GM12878 (cell line): ENCODE measurements at regions not wholly inside any gene's neighbourhood (a gene's known extent, or its start where the extent isn't known, plus 50 kb on each side); places are given as distances from the start of the nearest gene placed in this dataset.

ENCODE experiments used
- ATAC-seq: fragments of 200-7000 bp; cut with Tn5 transposase; 3 replicates; pipeline ENCODE4 v1.9.1; 2020; ENCODE audit warnings: mild to moderate bottlenecking, moderate library complexity
- BruUV-seq: library from RNA; stranded (reverse); fragments of 400-500 nt; replicated peaks from 2 replicates; lab custom pipeline; 2021; lab: Mats Ljungman, UMichigan
- CTCF ChIA-PET: fragments of 300-600 bp; sonication (Branson Sonifier 250); formaldehyde crosslinking; extraction: SDS; loops from one replicate; lab custom pipeline; 2021; ENCODE audit warnings: inconsistent platforms; lab: Yijun Ruan, JAX
- POLR2A ChIA-PET: fragments of 350-600 bp; formaldehyde crosslinking; extraction: SDS; loops from one replicate; lab custom pipeline; 2021; ENCODE audit warnings: inconsistent platforms; lab: Charles Lee
- RAD21 ChIA-PET: fragments of 300-600 bp; sonication (Branson Sonifier 250); formaldehyde crosslinking; loops from one replicate; lab custom pipeline; 2023; ENCODE audit warnings: antibody characterized with exemption; ENCODE audit not compliant: unreplicated experiment; lab: Charles Lee
- SMC1A ChIA-PET: fragments of 300-600 bp; sonication (Branson Sonifier 250); formaldehyde crosslinking; loops from one replicate; lab custom pipeline; 2023; ENCODE audit not compliant: unreplicated experiment, uncharacterized antibody; lab: Charles Lee
- DNase-seq: peaks from one replicate; pipeline ENCODE4 v3.0.0-alpha.2; 2011; ENCODE audit warnings: low read depth, low spot score
- FAIRE-seq: peaks from 3 replicates; lab custom pipeline; 2011; peaks lifted over from hg19 to GRCh38; lab: Jason Lieb, UNC
- H2AFZ ChIP-seq: 2 replicates; pipeline ENCODE4 v1.6.0; 2011; ENCODE audit warnings: low read depth, low read length, control low read depth; ENCODE audit not compliant: control insufficient read depth
- H3K27ac ChIP-seq: 2 replicates; pipeline ENCODE4 v1.5.1; 2011; ENCODE audit warnings: control low read depth; ENCODE audit not compliant: control insufficient read depth, insufficient read depth
- H3K27me3 ChIP-seq, 2 experiments: replicated peaks in 1 of 2; 2 replicates each; pipeline versions ENCODE4 v1.6.0 to v1.6.1; 2011; ENCODE audit warnings: low read length in 1 of 2; ENCODE audit not compliant: control insufficient read depth in 2 of 2, insufficient read depth in 2 of 2
- H3K36me3 ChIP-seq, 2 experiments: 2 replicates each; pipeline ENCODE4 v1.5.1; 2011; ENCODE audit warnings: low read length in 1 of 2; ENCODE audit not compliant: control insufficient read depth in 2 of 2, insufficient read depth in 2 of 2
- H3K4me1 ChIP-seq: 2 replicates; pipeline ENCODE4 v1.6.1; 2011; ENCODE audit warnings: mild to moderate bottlenecking, low read length, moderate library complexity, mixed read lengths; ENCODE audit not compliant: control insufficient read depth, insufficient read depth
- H3K4me2 ChIP-seq: 2 replicates; pipeline ENCODE4 v1.6.0; 2011; ENCODE audit warnings: control low read depth; ENCODE audit not compliant: control insufficient read depth, insufficient read depth
- H3K4me3 ChIP-seq: fragments of 200-600 bp; sonication (generic); 2 replicates; pipeline ENCODE4 v1.5.1; 2016
- H3K79me2 ChIP-seq: 2 replicates; pipeline ENCODE4 v1.6.0; 2011; ENCODE audit warnings: low read length; ENCODE audit not compliant: control insufficient read depth, insufficient read depth
- H3K9ac ChIP-seq: 2 replicates; pipeline ENCODE4 v1.8.0; 2011; ENCODE audit warnings: low read length, control low read depth, mixed read lengths; ENCODE audit not compliant: control insufficient read depth, insufficient read depth
- H3K9me3 ChIP-seq: replicated peaks from 3 replicates; pipeline ENCODE4 v1.5.1; 2011; ENCODE audit warnings: mild to moderate bottlenecking, low read length; ENCODE audit not compliant: control insufficient read depth, insufficient read depth
- H4K20me1 ChIP-seq: 2 replicates; pipeline ENCODE4 v1.6.0; 2011; ENCODE audit not compliant: control insufficient read depth, insufficient read depth
- ATF3 ChIP-seq: IDR thresholded peaks from 2 replicates; pipeline ENCODE4 v1.6.1; 2011; ENCODE audit warnings: low read depth, mild to moderate bottlenecking, low read length, moderate library complexity, borderline replicate concordance; ENCODE audit errors: extremely low read depth
- BRCA1 ChIP-seq: IDR thresholded peaks from 2 replicates; pipeline ENCODE4 v1.6.1; 2011; ENCODE audit warnings: low read depth, low read length, improper control_type of control experiment
- FOXM1 ChIP-seq: IDR thresholded peaks from 2 replicates; pipeline ENCODE4 v1.6.1; 2012; ENCODE audit warnings: low read depth, mild to moderate bottlenecking, inconsistent platforms, low read length, moderate library complexity
- GATAD2B ChIP-seq: fragments of 450-650 bp; conservative IDR thresholded peaks from 2 replicates; pipeline ENCODE4 v1.6.1; 2017; ENCODE audit warnings: low read depth, mild to moderate bottlenecking, moderate library complexity
- IKZF1 ChIP-seq: fragments of 450-650 bp; conservative IDR thresholded peaks from 2 replicates; pipeline ENCODE4 v1.6.1; 2017; ENCODE audit warnings: antibody characterized with exemption, mild to moderate bottlenecking
- NR2C2 ChIP-seq: IDR thresholded peaks from 2 replicates; pipeline ENCODE4 v1.6.1; 2011; ENCODE audit warnings: borderline replicate concordance, low read depth; ENCODE audit not compliant: control insufficient read depth, insufficient read length
- RAD21 ChIP-seq: IDR thresholded peaks from 2 replicates; pipeline ENCODE4 v1.6.1; 2011; ENCODE audit warnings: mild to moderate bottlenecking, low read depth, low read length, moderate library complexity; ENCODE audit not compliant: insufficient read depth
- ZBED1 ChIP-seq: IDR thresholded peaks from 2 replicates; pipeline ENCODE4 v1.6.1; 2016; ENCODE audit warnings: borderline replicate concordance
- ZNF622 ChIP-seq: fragments of 450-650 bp; IDR thresholded peaks from 2 replicates; pipeline ENCODE4 v1.6.1; 2017; ENCODE audit warnings: mild to moderate bottlenecking, inconsistent platforms
- ZSCAN29 ChIP-seq: fragments of 450-650 bp; IDR thresholded peaks from 2 replicates; pipeline ENCODE4 v1.6.1; 2017; ENCODE audit warnings: mild to moderate bottlenecking, moderate library complexity
- WGBS: methylation state at CpG from one replicate; pipeline ENCODE4 v1.1.6; 2016; ENCODE audit warnings: low lambda C conversion rate; ENCODE audit not compliant: insufficient replicate concordance, insufficient coverage; ENCODE audit errors: missing lambda C conversion rate; 5-methylcytosine and 5-hydroxymethylcytosine counted together
- in situ Hi-C: fragments of 300-500 bp; cut with MboI; formaldehyde crosslinking; loops from 9 replicates; pipeline ENCODE4 v1.14.3; 2018; ENCODE audit warnings: mixed read lengths
- intact Hi-C: fragments of 100-400 bp; cut with micrococcal nuclease; formaldehyde crosslinking; loops from one replicate; pipeline ENCODE4 v1.14.2; 2022; ENCODE audit not compliant: unreplicated experiment
- TF ChIP-seq, protein P1 (sequence below): fragments of 450-650 bp; IDR thresholded peaks from 2 replicates; pipeline ENCODE4 v1.6.1; 2017; ENCODE audit warnings: mild to moderate bottlenecking, moderate library complexity

DNA sequence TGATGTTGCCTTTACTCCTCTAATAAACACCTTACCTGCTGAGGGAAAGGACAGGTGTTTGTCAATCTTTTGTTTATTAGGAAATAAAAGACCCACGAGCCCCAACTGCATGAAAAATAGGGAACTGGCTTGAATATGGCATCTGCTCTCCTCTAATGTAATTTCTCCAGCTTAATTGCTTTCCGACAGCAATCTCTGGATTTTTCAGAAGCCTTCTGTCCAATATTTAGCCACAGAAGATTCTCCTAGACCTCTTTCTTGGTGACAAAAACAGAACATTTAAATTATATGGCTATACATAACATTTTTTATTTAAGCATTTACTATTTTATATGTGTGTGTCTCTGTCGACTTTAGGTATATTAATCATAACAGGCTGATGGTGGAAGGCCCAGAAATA is 317.4 kb upstream of the ADARB2 start (continued):
- TF ChIP-seq ATF3: no peak
- no peak for TF ChIP-seq IKZF1
- no peak for TF ChIP-seq ZSCAN29
- no peak for TF ChIP-seq ZBED1
- TF ChIP-seq, all 136 proteins: peak for 0

- BruUV-seq: no TSS peak
- RAD21 ChIA-PET: no interaction called here
- FAIRE-seq: no peak
Measured at GRCh38 chr10:2053805-2054204, 316.5 kb upstream of the ADARB2 start.

DNA sequence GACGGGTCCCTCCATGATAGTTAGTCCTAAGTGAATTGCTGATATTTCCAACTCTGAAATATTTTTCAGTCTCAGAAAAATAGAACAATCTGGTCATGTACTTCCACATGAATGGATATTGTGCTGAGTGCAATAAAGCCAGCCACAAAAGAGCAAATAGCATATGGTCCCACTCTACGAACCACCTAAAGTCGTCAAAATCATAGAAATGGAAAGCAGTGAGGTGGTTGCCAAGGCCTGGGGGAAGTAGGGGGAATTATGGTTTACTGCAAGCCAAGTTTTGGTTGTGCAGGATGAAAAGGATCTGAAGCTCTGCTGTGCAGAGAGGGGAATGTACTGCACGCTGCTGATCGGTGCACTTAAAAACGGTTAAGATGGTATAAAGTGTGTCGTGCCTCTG is 313.8 kb upstream of the ADARB2 start:
- no peak overlapping the region for H2AFZ ChIP-seq
- no peaks in the 10 kb centered on the region for H4K20me1 ChIP-seq
- no peaks in the 10 kb centered on the region for H3K36me3 ChIP-seq
- no peak overlapping the region for H3K9ac ChIP-seq
- POLR2A ChIA-PET: no interaction called here
- H3K27me3 ChIP-seq: no peaks in the 10 kb centered on the region
- WGBS: 21% methylated on average over 7 of the region's 7 CpGs
- ATAC-seq: no peak
- TF ChIP-seq GATAD2B (no peak), RAD21 (no peak), BRCA1 (no peak)
- TF ChIP-seq, protein P1, sequence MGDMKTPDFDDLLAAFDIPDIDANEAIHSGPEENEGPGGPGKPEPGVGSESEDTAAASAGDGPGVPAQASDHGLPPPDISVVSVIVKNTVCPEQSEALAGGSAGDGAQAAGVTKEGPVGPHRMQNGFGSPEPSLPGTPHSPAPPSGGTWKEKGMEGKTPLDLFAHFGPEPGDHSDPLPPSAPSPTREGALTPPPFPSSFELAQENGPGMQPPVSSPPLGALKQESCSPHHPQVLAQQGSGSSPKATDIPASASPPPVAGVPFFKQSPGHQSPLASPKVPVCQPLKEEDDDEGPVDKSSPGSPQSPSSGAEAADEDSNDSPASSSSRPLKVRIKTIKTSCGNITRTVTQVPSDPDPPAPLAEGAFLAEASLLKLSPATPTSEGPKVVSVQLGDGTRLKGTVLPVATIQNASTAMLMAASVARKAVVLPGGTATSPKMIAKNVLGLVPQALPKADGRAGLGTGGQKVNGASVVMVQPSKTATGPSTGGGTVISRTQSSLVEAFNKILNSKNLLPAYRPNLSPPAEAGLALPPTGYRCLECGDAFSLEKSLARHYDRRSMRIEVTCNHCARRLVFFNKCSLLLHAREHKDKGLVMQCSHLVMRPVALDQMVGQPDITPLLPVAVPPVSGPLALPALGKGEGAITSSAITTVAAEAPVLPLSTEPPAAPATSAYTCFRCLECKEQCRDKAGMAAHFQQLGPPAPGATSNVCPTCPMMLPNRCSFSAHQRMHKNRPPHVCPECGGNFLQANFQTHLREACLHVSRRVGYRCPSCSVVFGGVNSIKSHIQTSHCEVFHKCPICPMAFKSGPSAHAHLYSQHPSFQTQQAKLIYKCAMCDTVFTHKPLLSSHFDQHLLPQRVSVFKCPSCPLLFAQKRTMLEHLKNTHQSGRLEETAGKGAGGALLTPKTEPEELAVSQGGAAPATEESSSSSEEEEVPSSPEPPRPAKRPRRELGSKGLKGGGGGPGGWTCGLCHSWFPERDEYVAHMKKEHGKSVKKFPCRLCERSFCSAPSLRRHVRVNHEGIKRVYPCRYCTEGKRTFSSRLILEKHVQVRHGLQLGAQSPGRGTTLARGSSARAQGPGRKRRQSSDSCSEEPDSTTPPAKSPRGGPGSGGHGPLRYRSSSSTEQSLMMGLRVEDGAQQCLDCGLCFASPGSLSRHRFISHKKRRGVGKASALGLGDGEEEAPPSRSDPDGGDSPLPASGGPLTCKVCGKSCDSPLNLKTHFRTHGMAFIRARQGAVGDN: no peak
- H3K4me3 ChIP-seq: no peak overlapping the region
- SMC1A ChIA-PET: no interaction called here
- H3K4me2 ChIP-seq: no peak overlapping the region
- BruUV-seq: no TSS peak
- no peaks in the 10 kb centered on the region for H3K4me1 ChIP-seq
- H3K27ac ChIP-seq: no peak overlapping the region
- no peak for FAIRE-seq
- RAD21 ChIA-PET: no interaction called here
- no peaks in the 10 kb centered on the region for H3K9me3 ChIP-seq
- CTCF ChIA-PET: no interaction called here
- no peak for DNase-seq
- intact Hi-C loops: no loop called here
- no peaks in the 10 kb centered on the region for H3K79me2 ChIP-seq
- in situ Hi-C loops: no loop called here

More at GRCh38 chr10:2053805-2054204, 316.5 kb upstream of the ADARB2 start:
- H3K79me2 ChIP-seq: no peaks in the 10 kb centered on the region
- intact Hi-C loops (no loop called here), in situ Hi-C loops (no loop called here)
- no peaks in the 10 kb centered on the region for H3K4me1 ChIP-seq
- no peaks in the 10 kb centered on the region for H3K9me3 ChIP-seq
- H3K9ac ChIP-seq: no peak overlapping the region
- H3K4me2 ChIP-seq: no peak overlapping the region
- no peaks in the 10 kb centered on the region for H3K36me3 ChIP-seq
- no peak overlapping the region for H2AFZ ChIP-seq
- H3K27me3 ChIP-seq: no peaks in the 10 kb centered on the region
- no peak for ATAC-seq
- ChIA-PET SMC1A (no interaction called here), POLR2A (no interaction called here)
- H3K27ac ChIP-seq: no peak overlapping the region
- no peaks in the 10 kb centered on the region for H4K20me1 ChIP-seq
- no peak for TF ChIP-seq IKZF1
- TF ChIP-seq ZNF622: no peak
- no peak for TF ChIP-seq NR2C2
- no peak for TF ChIP-seq FOXM1
- TF ChIP-seq, all 136 proteins: peak for 0
- DNase-seq: no peak
- WGBS: 27% methylated on average over 5 of the region's 5 CpGs
- H3K4me3 ChIP-seq: no peak overlapping the region
- CTCF ChIA-PET: interaction anchor here (0.7 kb wide), 1 partner anchor 39 kb away, joined by 3 read pairs; no protein-coding TSS in a partner anchor
